ENCODE measurements at regions not wholly inside any gene's neighbourhood (a gene's known extent, or its start where the extent isn't known, plus 50 kb on each side); places are given as distances from the start of the nearest gene placed in this dataset.

DNA sequence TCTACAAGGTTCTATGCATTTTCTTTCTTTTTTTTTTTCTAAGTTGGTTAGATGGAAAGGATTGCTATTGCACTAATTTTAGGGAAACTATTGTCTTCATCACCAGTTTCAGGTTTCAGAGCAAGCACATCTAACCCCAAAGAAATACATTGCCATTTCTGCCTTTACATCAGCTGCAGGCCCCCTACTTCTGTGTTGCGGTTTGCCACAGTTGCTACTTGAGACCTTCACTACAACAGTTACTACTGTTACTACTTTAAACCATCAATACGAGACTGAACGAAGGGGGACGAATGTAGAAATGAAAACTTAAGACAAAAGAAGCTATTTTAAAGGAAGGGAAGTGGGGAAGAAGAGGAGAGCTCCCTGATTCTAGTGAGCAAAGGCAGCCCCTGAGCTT, 256.7 kb upstream of the LCORL start:
- TF ChIP-seq, protein P1, sequence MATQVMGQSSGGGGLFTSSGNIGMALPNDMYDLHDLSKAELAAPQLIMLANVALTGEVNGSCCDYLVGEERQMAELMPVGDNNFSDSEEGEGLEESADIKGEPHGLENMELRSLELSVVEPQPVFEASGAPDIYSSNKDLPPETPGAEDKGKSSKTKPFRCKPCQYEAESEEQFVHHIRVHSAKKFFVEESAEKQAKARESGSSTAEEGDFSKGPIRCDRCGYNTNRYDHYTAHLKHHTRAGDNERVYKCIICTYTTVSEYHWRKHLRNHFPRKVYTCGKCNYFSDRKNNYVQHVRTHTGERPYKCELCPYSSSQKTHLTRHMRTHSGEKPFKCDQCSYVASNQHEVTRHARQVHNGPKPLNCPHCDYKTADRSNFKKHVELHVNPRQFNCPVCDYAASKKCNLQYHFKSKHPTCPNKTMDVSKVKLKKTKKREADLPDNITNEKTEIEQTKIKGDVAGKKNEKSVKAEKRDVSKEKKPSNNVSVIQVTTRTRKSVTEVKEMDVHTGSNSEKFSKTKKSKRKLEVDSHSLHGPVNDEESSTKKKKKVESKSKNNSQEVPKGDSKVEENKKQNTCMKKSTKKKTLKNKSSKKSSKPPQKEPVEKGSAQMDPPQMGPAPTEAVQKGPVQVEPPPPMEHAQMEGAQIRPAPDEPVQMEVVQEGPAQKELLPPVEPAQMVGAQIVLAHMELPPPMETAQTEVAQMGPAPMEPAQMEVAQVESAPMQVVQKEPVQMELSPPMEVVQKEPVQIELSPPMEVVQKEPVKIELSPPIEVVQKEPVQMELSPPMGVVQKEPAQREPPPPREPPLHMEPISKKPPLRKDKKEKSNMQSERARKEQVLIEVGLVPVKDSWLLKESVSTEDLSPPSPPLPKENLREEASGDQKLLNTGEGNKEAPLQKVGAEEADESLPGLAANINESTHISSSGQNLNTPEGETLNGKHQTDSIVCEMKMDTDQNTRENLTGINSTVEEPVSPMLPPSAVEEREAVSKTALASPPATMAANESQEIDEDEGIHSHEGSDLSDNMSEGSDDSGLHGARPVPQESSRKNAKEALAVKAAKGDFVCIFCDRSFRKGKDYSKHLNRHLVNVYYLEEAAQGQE (IDR thresholded peaks at IDR 0.05; ENCODE audit: insufficient read depth in 1 of 2, low read depth in 2 of 2, low read length in 2 of 2) = no peak
- TF ChIP-seq TAF1 (IDR thresholded peaks at IDR 0.05; ENCODE audit: borderline replicate concordance, insufficient read depth, low read length) (no peak), POLR2AphosphoS5 (IDR thresholded peaks at IDR 0.05; ENCODE audit: low read depth, low read length) (no peak), SIN3A (IDR thresholded peaks at IDR 0.05; ENCODE audit: borderline replicate concordance, insufficient read depth, low read length) (no peak)

Data from PFSK-1 (cell line).